AG04449 (cell line): ENCODE measurements at regions not wholly inside any gene's neighbourhood (a gene's known extent, or its start where the extent isn't known, plus 50 kb on each side); places are given as distances from the start of the nearest gene placed in this dataset.

Source experiments
- CTCF ChIA-PET: fragments of 350-600 bp; formaldehyde crosslinking; extraction: SDS; loops from one replicate; lab custom pipeline; 2021; ENCODE audit warnings: antibody characterized with exemption; lab: Yijun Ruan, JAX
- POLR2A ChIA-PET: fragments of 400-600, 350-600 bp; formaldehyde crosslinking; extraction: SDS; loops from one replicate; lab custom pipeline; 2020; ENCODE audit warnings: antibody characterized with exemption, inconsistent platforms; lab: Yijun Ruan, JAX
- DNase-seq: peaks from one replicate; pipeline ENCODE4 v3.0.0-alpha.2; 2010; ENCODE audit warnings: low read depth, low spot score
- H3K4me3 ChIP-seq: 2 replicates; pipeline ENCODE4 v1.5.1; 2011; ENCODE audit warnings: low read depth, mild to moderate bottlenecking, control low read depth, low read length
- CTCF ChIP-seq: IDR thresholded peaks from one replicate; pipeline ENCODE4 v1.5.1; 2011; ENCODE audit warnings: mild to moderate bottlenecking, moderate library complexity, low read length, control low read depth, inconsistent platforms; ENCODE audit not compliant: insufficient read depth; ENCODE audit errors: missing control alignments

- no peak for TF ChIP-seq CTCF
Measured at GRCh38 chr12:60644076-60644475, 1048.2 kb downstream of the SLC16A7 start.

GRCh38 chr12:60666895-60667294 is 1071.1 kb downstream of the SLC16A7 start:
- H3K4me3 ChIP-seq, result no peak overlapping the region
- POLR2A ChIA-PET, result no interaction called here
- TF ChIP-seq CTCF, result no peak
- CTCF ChIA-PET, result no interaction called here
- no peak for DNase-seq

More at GRCh38 chr12:60644076-60644475, 1048.2 kb downstream of the SLC16A7 start:
- ChIA-PET CTCF (no interaction called here), POLR2A (no interaction called here)
- no peak overlapping the region for H3K4me3 ChIP-seq
- no peak for DNase-seq

- ChIA-PET CTCF (no interaction called here), POLR2A (no interaction called here)
- no peak for DNase-seq
- no peak for TF ChIP-seq CTCF
- no peak overlapping the region for H3K4me3 ChIP-seq
Measured at GRCh38 chr12:60672949-60673348, 1077.1 kb downstream of the SLC16A7 start.

GRCh38 chr12:60684988-60685655 is 1089.3 kb downstream of the SLC16A7 start:
- TF ChIP-seq CTCF, result no peak
- POLR2A ChIA-PET, result no interaction called here
- no peak overlapping the region for H3K4me3 ChIP-seq
- no peak for DNase-seq
- CTCF ChIA-PET, result no interaction called here

- CTCF ChIA-PET, result no interaction called here
- no peak for DNase-seq
Measured at GRCh38 chr12:60689137-60689536, 1093.3 kb downstream of the SLC16A7 start.

More at GRCh38 chr12:60689137-60689536, 1093.3 kb downstream of the SLC16A7 start:
- TF ChIP-seq CTCF, result no peak
- H3K4me3 ChIP-seq, result no peak overlapping the region
- POLR2A ChIA-PET, result no interaction called here
